ENCODE measurements at regions not wholly inside any gene's neighbourhood (a gene's known extent, or its start where the extent isn't known, plus 50 kb on each side); places are given as distances from the start of the nearest gene placed in this dataset.
"Not testable (repeated sequence)": the region's sequence is repeated elsewhere in the genome, so short reads cannot be mapped to it uniquely, and the experiment has no call there.

- DNase-seq = no peak
These were observed 88.8 kb upstream of the GSE1 start for GRCh38 chr16:85524365-85524629.

- no peak for DNase-seq
These were observed 88.3 kb upstream of the GSE1 start for GRCh38 chr16:85524630-85525419.

- no peak for DNase-seq
These were observed 87.5 kb upstream of the GSE1 start for GRCh38 chr16:85525420-85526184.

- no peak for DNase-seq
These were observed 86.7 kb upstream of the GSE1 start for GRCh38 chr16:85526185-85526974.

GRCh38 chr16:85527042-85527766, 85.9 kb upstream of the GSE1 start:
- no peak for DNase-seq

GRCh38 chr16:85527767-85528297, 85.3 kb upstream of the GSE1 start:
- DNase-seq = no peak

- peak; percentile 13 for DNase-seq
These were observed 84.4 kb upstream of the GSE1 start for GRCh38 chr16:85528528-85529387.

GRCh38 chr16:85529489-85530369, 83.4 kb upstream of the GSE1 start:
- DNase-seq = no peak

GRCh38 chr16:85530370-85530739, 82.8 kb upstream of the GSE1 start:
- DNase-seq = no peak

- no peak for DNase-seq
These were observed 81.6 kb upstream of the GSE1 start for GRCh38 chr16:85531516-85531915.

GRCh38 chr16:85532147-85532546, 81.0 kb upstream of the GSE1 start:
- no peak for DNase-seq

GRCh38 chr16:85533593-85533992, 79.5 kb upstream of the GSE1 start:
- DNase-seq = not testable (repeated sequence)

- DNase-seq = no peak
These were observed 78.4 kb upstream of the GSE1 start for GRCh38 chr16:85534536-85535351.

- no peak for DNase-seq
These were observed 77.6 kb upstream of the GSE1 start for GRCh38 chr16:85535352-85536072.

- no peak for DNase-seq
These were observed 77.1 kb upstream of the GSE1 start for GRCh38 chr16:85536073-85536410.

GRCh38 chr16:85536411-85537330, 76.5 kb upstream of the GSE1 start:
- no peak for DNase-seq

- DNase-seq = no peak
These were observed 75.8 kb upstream of the GSE1 start for GRCh38 chr16:85537331-85537788.

GRCh38 chr16:85537795-85538401, 75.2 kb upstream of the GSE1 start:
- DNase-seq = no peak

Data from stimulated activated CD4-positive, alpha-beta T cell treated with anti-CD3 and anti-CD28 coated beads, Interleukin-4, amount 100 ng/mL, for 1 hour (primary cell).